OCI-LY3 (cell line): ENCODE measurements at regions not wholly inside any gene's neighbourhood (a gene's known extent, or its start where the extent isn't known, plus 50 kb on each side); places are given as distances from the start of the nearest gene placed in this dataset.
"Not testable (repeated sequence)": the region's sequence is repeated elsewhere in the genome, so short reads cannot be mapped to it uniquely, and the experiment has no call there.

Experiments used
- H2AFZ ChIP-seq: fragments of 200-600, 300-600 bp; shearing (Covaris generic); 2 replicates; pipeline ENCODE4 v1.6.0; 2014; ENCODE audit warnings: antibody characterized with exemption, low read depth, low read length
- H3K27ac ChIP-seq: fragments of 200-600, 300-600 bp; sonication (generic); 2 replicates; pipeline ENCODE4 v1.5.1; 2014; ENCODE audit warnings: mild to moderate bottlenecking, low read length, moderate library complexity, mixed read lengths
- H3K27me3 ChIP-seq: fragments of 200-600, 300-600 bp; sonication (generic); 2 replicates; pipeline ENCODE4 v1.6.1; 2014; ENCODE audit warnings: low read depth, low read length, mixed read lengths
- H3K36me3 ChIP-seq: fragments of 200-600, 300-600 bp; sonication (generic); replicated peaks from 2 replicates; pipeline ENCODE3; 2014; ENCODE audit warnings: low read depth, low read length, mixed read lengths
- H3K4me1 ChIP-seq: fragments of 300-600, 200-600 bp; sonication (generic); 2 replicates; pipeline ENCODE4 v1.6.1; 2014; ENCODE audit warnings: low read length, mixed read lengths
- H3K4me2 ChIP-seq: fragments of 200-600, 300-600 bp; sonication (generic); 2 replicates; pipeline ENCODE4 v1.6.1; 2014; ENCODE audit warnings: low read length, mixed read lengths
- H3K4me3 ChIP-seq: fragments of 300-600, 200-600 bp; sonication (generic); 2 replicates; pipeline ENCODE4 v1.5.1; 2014; ENCODE audit warnings: antibody characterized with exemption, mild to moderate bottlenecking, low read length, moderate library complexity
- H3K79me2 ChIP-seq: fragments of 300-600, 200-600 bp; shearing (Covaris generic); 2 replicates; pipeline ENCODE4 v1.6.1; 2014; ENCODE audit warnings: mild to moderate bottlenecking, low read length, mixed read lengths
- H3K9ac ChIP-seq: fragments of 300-600, 200-600 bp; shearing (Covaris generic); 2 replicates; pipeline ENCODE4 v1.6.0; 2014; ENCODE audit warnings: mild to moderate bottlenecking, low read length, moderate library complexity
- H3K9me3 ChIP-seq: fragments of 200-600, 300-600 bp; shearing (Covaris generic); 2 replicates; pipeline ENCODE4 v1.6.1; 2014; ENCODE audit warnings: low read length, mixed read lengths; ENCODE audit not compliant: insufficient read depth
- H4K20me1 ChIP-seq: fragments of 200-600, 300-600 bp; sonication (generic); 2 replicates; pipeline ENCODE4 v1.6.1; 2016; ENCODE audit warnings: low read length, mixed read lengths; ENCODE audit not compliant: insufficient read depth
- CTCF ChIP-seq: fragments of 200-600, 300-600 bp; sonication (generic); IDR thresholded peaks from 2 replicates; pipeline ENCODE4 v1.5.1; 2014; ENCODE audit warnings: antibody characterized with exemption, low read length, low read depth
- EZH2phosphoT487 ChIP-seq: fragments of 200-600 bp; shearing (Covaris generic); IDR thresholded peaks from 2 replicates; pipeline ENCODE4 v1.6.1; 2018; ENCODE audit warnings: antibody characterized with exemption, mixed run types, low read depth

DNA sequence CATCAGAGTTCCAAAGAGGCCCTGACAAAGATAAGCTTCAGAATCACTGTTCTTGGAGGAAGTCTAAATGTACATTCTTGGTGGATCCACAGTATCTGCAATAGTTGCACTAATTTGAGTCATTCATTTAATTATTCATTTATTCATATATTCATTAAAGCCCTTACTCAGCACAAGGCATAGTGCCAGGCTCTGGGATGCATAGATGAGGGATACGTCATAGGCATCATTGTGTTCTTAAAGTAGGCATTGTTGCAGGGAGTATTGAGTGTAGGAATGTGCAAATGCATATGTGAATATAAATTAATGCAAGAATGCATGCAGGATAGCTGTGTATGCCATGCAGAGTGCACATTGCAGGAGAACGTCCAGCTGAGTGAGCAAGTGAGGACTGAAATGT is 100.7 kb downstream of the DRD1 start:
- H3K27ac ChIP-seq: no peak overlapping the region
- H3K4me3 ChIP-seq: no peak overlapping the region
- H3K4me1 ChIP-seq: no peaks in the 10 kb centered on the region
- no peak overlapping the region for H3K4me2 ChIP-seq
- H3K79me2 ChIP-seq: no peaks in the 10 kb centered on the region
- H3K9me3 ChIP-seq: no peaks in the 10 kb centered on the region
- H3K9ac ChIP-seq: no peak overlapping the region
- H4K20me1 ChIP-seq: no peaks in the 10 kb centered on the region
- TF ChIP-seq CTCF: no peak
- no peak for TF ChIP-seq EZH2phosphoT487
- H2AFZ ChIP-seq: no peak overlapping the region
- no peaks in the 10 kb centered on the region for H3K27me3 ChIP-seq
- no peaks in the 10 kb centered on the region for H3K36me3 ChIP-seq

- H3K9me3 ChIP-seq: no peaks in the 10 kb centered on the region
- no peaks in the 10 kb centered on the region for H3K79me2 ChIP-seq
- no peaks in the 10 kb centered on the region for H3K4me1 ChIP-seq
- no peak overlapping the region for H3K27ac ChIP-seq
- H3K27me3 ChIP-seq: no peaks in the 10 kb centered on the region
- H3K9ac ChIP-seq: no peak overlapping the region
- no peaks in the 10 kb centered on the region for H4K20me1 ChIP-seq
- no peak overlapping the region for H3K4me3 ChIP-seq
- no peak for TF ChIP-seq EZH2phosphoT487
- no peak overlapping the region for H2AFZ ChIP-seq
- no peak overlapping the region for H3K4me2 ChIP-seq
- H3K36me3 ChIP-seq: no peaks in the 10 kb centered on the region
Observed at GRCh38 chr5:175340180-175340579, 103.8 kb downstream of the DRD1 start.

DNA sequence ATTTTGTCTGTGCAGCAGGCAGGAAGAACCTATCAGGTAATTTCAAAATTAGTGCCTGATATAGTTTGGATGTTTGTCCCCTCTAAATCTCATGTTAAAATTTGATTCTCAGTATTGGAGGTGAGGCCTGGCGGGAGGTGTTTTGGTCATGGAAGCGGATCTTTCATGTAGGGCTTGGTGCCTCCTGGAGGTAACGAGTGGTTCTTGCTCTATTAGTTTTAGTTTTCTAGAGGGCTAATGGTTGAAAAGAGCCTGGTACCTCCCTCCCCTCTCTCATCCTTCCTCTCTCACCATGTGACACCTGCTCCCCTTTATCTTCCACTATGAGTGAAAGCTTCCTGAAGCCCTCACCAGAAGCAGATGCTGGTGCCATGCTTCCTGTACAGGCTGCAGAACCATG is 106.3 kb downstream of the DRD1 start:
- H4K20me1 ChIP-seq: no peaks in the 10 kb centered on the region
- no peak overlapping the region for H3K4me2 ChIP-seq
- no peaks in the 10 kb centered on the region for H3K79me2 ChIP-seq
- H3K4me3 ChIP-seq: no peak overlapping the region
- no peak overlapping the region for H3K27ac ChIP-seq
- TF ChIP-seq CTCF: no peak
- no peak for TF ChIP-seq EZH2phosphoT487
- H3K36me3 ChIP-seq: no peaks in the 10 kb centered on the region
- H3K27me3 ChIP-seq: no peaks in the 10 kb centered on the region
- H3K4me1 ChIP-seq: no peaks in the 10 kb centered on the region
- H2AFZ ChIP-seq: no peak overlapping the region
- no peak overlapping the region for H3K9ac ChIP-seq
- no peaks in the 10 kb centered on the region for H3K9me3 ChIP-seq

- Histone ChIP-seq H3K27ac (no peak overlapping the region), H3K36me3 (no peaks in the 10 kb centered on the region), H2AFZ (no peak overlapping the region), H3K9ac (no peak overlapping the region), H3K27me3 (no peaks in the 10 kb centered on the region), H3K4me3 (no peak overlapping the region), H3K9me3 (no peaks in the 10 kb centered on the region), H3K79me2 (no peaks in the 10 kb centered on the region), H3K4me2 (no peak overlapping the region), H4K20me1 (no peaks in the 10 kb centered on the region), H3K4me1 (no peaks in the 10 kb centered on the region)
- TF ChIP-seq CTCF (no peak), EZH2phosphoT487 (no peak)
Observed at GRCh38 chr5:175336781-175337180, 107.2 kb downstream of the DRD1 start.

- H3K4me1 ChIP-seq: no peaks in the 10 kb centered on the region
- H3K4me3 ChIP-seq: no peak overlapping the region
- H3K4me2 ChIP-seq: no peak overlapping the region
- no peaks in the 10 kb centered on the region for H3K79me2 ChIP-seq
- TF ChIP-seq EZH2phosphoT487: no peak
- TF ChIP-seq CTCF: no peak
- no peak overlapping the region for H3K9ac ChIP-seq
- no peaks in the 10 kb centered on the region for H3K27me3 ChIP-seq
- H3K9me3 ChIP-seq: no peaks in the 10 kb centered on the region
- H3K27ac ChIP-seq: no peak overlapping the region
- H3K36me3 ChIP-seq: no peaks in the 10 kb centered on the region
- no peak overlapping the region for H2AFZ ChIP-seq
- no peaks in the 10 kb centered on the region for H4K20me1 ChIP-seq
Observed at GRCh38 chr5:175335691-175336090, 108.3 kb downstream of the DRD1 start.

DNA sequence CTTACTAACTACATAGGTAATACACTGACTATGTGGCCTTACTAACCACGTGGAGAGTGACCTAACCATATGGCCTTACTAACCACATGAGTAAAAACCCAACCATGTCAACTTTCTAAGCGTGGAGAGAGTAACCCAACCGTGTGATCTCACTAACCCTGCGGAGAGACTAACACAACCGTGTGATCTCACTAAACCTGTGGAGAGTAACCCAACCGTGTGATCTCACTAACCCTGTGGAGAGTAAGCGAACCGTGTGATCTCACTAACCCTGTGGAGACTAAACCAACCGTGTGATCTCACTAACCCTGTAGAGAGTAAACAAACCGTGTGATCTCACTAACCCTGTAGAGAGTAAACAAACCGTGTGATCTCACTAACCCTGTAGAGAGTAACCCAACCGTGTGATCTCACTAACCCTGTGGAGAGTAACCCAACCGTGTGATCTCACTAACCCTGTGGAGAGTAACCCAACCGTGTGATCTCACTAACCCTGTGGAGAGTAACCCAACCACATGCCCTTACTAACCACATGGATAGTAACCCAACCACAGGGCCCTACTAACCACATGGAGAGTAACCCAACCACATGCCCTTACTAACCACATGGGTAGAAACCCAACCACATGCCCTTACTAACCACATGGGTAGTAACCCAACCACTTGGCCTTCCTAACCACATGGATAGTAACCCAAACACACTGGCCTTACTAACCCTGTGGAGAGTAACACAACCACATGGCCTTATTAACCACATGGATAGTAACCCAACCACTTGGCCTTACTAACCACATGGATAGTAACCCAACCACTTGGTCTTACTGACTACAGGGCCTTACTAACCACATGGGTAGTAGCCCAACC is 112.6 kb downstream of the DRD1 start:
- H3K79me2 ChIP-seq: not testable (repeated sequence)

More for the DNA sequence above, 112.6 kb downstream of the DRD1 start:
- H3K9ac ChIP-seq, H3K27ac ChIP-seq, H3K4me1 ChIP-seq, H3K9me3 ChIP-seq, H3K4me3 ChIP-seq, H3K27me3 ChIP-seq, H3K4me2 ChIP-seq, H4K20me1 ChIP-seq, H2AFZ ChIP-seq, H3K36me3 ChIP-seq: not testable (repeated sequence)
